ENCODE measurements at regions not wholly inside any gene's neighbourhood (a gene's known extent, or its start where the extent isn't known, plus 50 kb on each side); places are given as distances from the start of the nearest gene placed in this dataset.

DNA sequence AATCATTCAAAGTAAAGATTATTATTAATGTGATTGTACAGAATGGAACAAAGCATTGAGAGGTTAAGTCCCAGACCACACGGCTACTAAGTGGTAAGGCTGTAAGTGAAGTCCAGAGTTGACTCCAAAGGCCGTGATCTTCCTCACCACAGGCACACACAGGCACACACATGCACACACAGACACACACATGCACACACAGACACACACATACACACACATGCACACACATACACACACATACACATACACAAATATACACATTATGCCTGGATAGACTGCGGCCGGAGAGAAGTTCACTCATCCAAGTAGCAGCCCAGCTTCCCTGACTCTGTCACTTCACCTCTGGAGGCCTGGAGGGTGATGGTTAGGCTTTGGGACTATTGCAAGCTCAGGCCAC, 121.9 kb downstream of the HLX start:
- no peaks in the 10 kb centered on the region for H3K27me3 ChIP-seq (ENCODE audit: control insufficient read depth in 2 of 2, insufficient read depth in 2 of 2, low read length in 2 of 2)
- intact Hi-C loops (cut with micrococcal nuclease), result loop anchor here in 1 of 2 donors (5.0 kb wide), 3 partner anchors 36 to 166 kb away; no protein-coding TSS in a partner anchor
- WGBS (ENCODE audit: insufficient coverage), result 100% methylated on average over 1 of the region's 4 CpGs
- no peak overlapping the region for H3K4me2 ChIP-seq (replicated peaks; ENCODE audit: extremely low read depth, low read length, poor library complexity, severe bottlenecking)
- H3K27ac Mint-ChIP-seq, result no peak overlapping the region
- H3K9ac ChIP-seq (ENCODE audit: insufficient read depth, low read length, poor library complexity, severe bottlenecking), result no peak overlapping the region
- H3K27ac ChIP-seq (ENCODE audit: low read depth in 1 of 2, low read length in 2 of 2), result peak overlapping the region in 1 of 2 donors; percentile 77
- peaks cover 25 to 28% of the 10 kb centered on the region in 2 donors for H3K4me1 ChIP-seq (ENCODE audit: control insufficient read depth in 1 of 2, insufficient read depth in 2 of 2, low read length in 2 of 2)
- no peak for DNase-seq
- H3K4me1 Mint-ChIP-seq, result peaks cover 6% of the 10 kb centered on the region
- H3K36me3 ChIP-seq (replicated peaks in 1 of 2; ENCODE audit: control insufficient read depth in 1 of 2, insufficient read depth in 2 of 2, low read length in 2 of 2), result no peaks in the 10 kb centered on the region
- H3K79me2 ChIP-seq (ENCODE audit: insufficient read depth, low read length), result no peaks in the 10 kb centered on the region
- H4K20me1 ChIP-seq (ENCODE audit: insufficient read depth, low read length), result no peaks in the 10 kb centered on the region
- H3K4me3 ChIP-seq (replicated peaks in 1 of 3; ENCODE audit: low read depth in 2 of 3, low read length in 3 of 3), result no peak overlapping the region
- no peak for TF ChIP-seq CTCF (IDR thresholded peaks at IDR 0.05)
- H3K4me3 Mint-ChIP-seq, result no peak overlapping the region
- H3K36me3 Mint-ChIP-seq, result no peaks in the 10 kb centered on the region
- H2AFZ ChIP-seq (ENCODE audit: insufficient read depth, low read depth, low read length, poor library complexity, severe bottlenecking), result no peak overlapping the region
- no peaks in the 10 kb centered on the region for H3K9me3 ChIP-seq (replicated peaks in 1 of 2; ENCODE audit: control insufficient read depth in 1 of 2, insufficient read depth in 1 of 2, low read length in 2 of 2)
- peaks cover 0 to 9% (median 1%) of the 10 kb centered on the region in 7 donors for H3K9me3 Mint-ChIP-seq
- peaks cover 0 to 3% (median 3%) of the 10 kb centered on the region in 3 donors for H3K27me3 Mint-ChIP-seq (ENCODE audit: low read depth in 3 of 3)

GRCh38 chr1:221002601-221003000, 123.4 kb downstream of the HLX start:
- Histone ChIP-seq H3K9ac (ENCODE audit: insufficient read depth, low read length, poor library complexity, severe bottlenecking) (no peak overlapping the region), H3K9me3 (replicated peaks in 1 of 2; ENCODE audit: control insufficient read depth in 1 of 2, insufficient read depth in 1 of 2, low read length in 2 of 2) (no peaks in the 10 kb centered on the region), H3K4me1 (ENCODE audit: control insufficient read depth in 1 of 2, insufficient read depth in 2 of 2, low read length in 2 of 2) (peaks cover 25 to 28% of the 10 kb centered on the region in 2 donors), H3K36me3 (replicated peaks in 1 of 2; ENCODE audit: control insufficient read depth in 1 of 2, insufficient read depth in 2 of 2, low read length in 2 of 2) (no peaks in the 10 kb centered on the region), H2AFZ (ENCODE audit: insufficient read depth, low read depth, low read length, poor library complexity, severe bottlenecking) (no peak overlapping the region), H4K20me1 (ENCODE audit: insufficient read depth, low read length) (no peaks in the 10 kb centered on the region), H3K27me3 (ENCODE audit: control insufficient read depth in 2 of 2, insufficient read depth in 2 of 2, low read length in 2 of 2) (no peaks in the 10 kb centered on the region), H3K4me3 (replicated peaks in 1 of 3; ENCODE audit: low read depth in 2 of 3, low read length in 3 of 3) (no peak overlapping the region), H3K79me2 (ENCODE audit: insufficient read depth, low read length) (no peaks in the 10 kb centered on the region), H3K27ac (ENCODE audit: low read depth in 1 of 2, low read length in 2 of 2) (no peak overlapping the region), H3K4me2 (replicated peaks; ENCODE audit: extremely low read depth, low read length, poor library complexity, severe bottlenecking) (no peak overlapping the region)
- Mint-ChIP-seq H3K36me3 (no peaks in the 10 kb centered on the region), H3K4me1 (peaks cover 6% of the 10 kb centered on the region), H3K9me3 (peaks cover 0 to 9% (median 1%) of the 10 kb centered on the region in 7 donors), H3K27me3 (ENCODE audit: low read depth in 3 of 3) (peaks cover 0 to 3% (median 0%) of the 10 kb centered on the region in 3 donors), H3K27ac (no peak overlapping the region), H3K4me3 (no peak overlapping the region)
- TF ChIP-seq CTCF (IDR thresholded peaks at IDR 0.05), result no peak
- DNase-seq, result no peak
- 95% methylated on average over 2 of the region's 3 CpGs for WGBS (ENCODE audit: insufficient coverage)
- intact Hi-C loops (cut with micrococcal nuclease), result loop anchor here in 1 of 2 donors (5.0 kb wide), 3 partner anchors 35 to 165 kb away; no protein-coding TSS in a partner anchor

All from CD14-positive monocyte (primary cell).